HG02642 (cell line): ENCODE measurements at regions not wholly inside any gene's neighbourhood (a gene's known extent, or its start where the extent isn't known, plus 50 kb on each side); places are given as distances from the start of the nearest gene placed in this dataset.

Experiments
- ATAC-seq: cut with Tn5 transposase; IDR thresholded peaks from one replicate; pipeline ENCODE4 v1.9.1; 2021; ENCODE audit warnings: mild to moderate bottlenecking; ENCODE audit not compliant: unreplicated experiment, poor library complexity

GRCh38 chr17:36750316-36750885 is 149.0 kb downstream of the MRM1 start:
- ATAC-seq, result no peak

GRCh38 chr17:36752096-36752888 is 150.9 kb downstream of the MRM1 start:
- no peak for ATAC-seq

- no peak for ATAC-seq
Observed at GRCh38 chr17:36755586-36755985, 154.2 kb downstream of the MRM1 start.

GRCh38 chr17:36756695-36757094 is 155.3 kb downstream of the MRM1 start:
- ATAC-seq, result no peak

- no peak for ATAC-seq
Observed at GRCh38 chr17:36760425-36760824, 159.0 kb downstream of the MRM1 start.

GRCh38 chr17:36761203-36761950 is 160.0 kb downstream of the MRM1 start:
- ATAC-seq, result no peak

- no peak for ATAC-seq
Observed at GRCh38 chr17:36765436-36766043, 164.2 kb downstream of the MRM1 start.

GRCh38 chr17:36768394-36768793 is 167.0 kb downstream of the MRM1 start:
- ATAC-seq, result no peak

- ATAC-seq, result no peak
Observed at GRCh38 chr17:36773039-36773438, 164.2 kb upstream of the LHX1 start.

GRCh38 chr17:36777118-36777517 is 160.2 kb upstream of the LHX1 start:
- ATAC-seq, result no peak

- no peak for ATAC-seq
Observed at GRCh38 chr17:36778448-36778847, 158.8 kb upstream of the LHX1 start.

GRCh38 chr17:36779550-36779949 is 157.7 kb upstream of the LHX1 start:
- no peak for ATAC-seq

- no peak for ATAC-seq
Observed at GRCh38 chr17:36784633-36785032, 152.6 kb upstream of the LHX1 start.

- ATAC-seq, result no peak
Observed at GRCh38 chr17:36786867-36787266, 150.4 kb upstream of the LHX1 start.

GRCh38 chr17:36791150-36791941 is 145.9 kb upstream of the LHX1 start:
- no peak for ATAC-seq

- no peak for ATAC-seq
Observed at GRCh38 chr17:36791942-36792475, 145.3 kb upstream of the LHX1 start.

GRCh38 chr17:36792849-36793248 is 144.4 kb upstream of the LHX1 start:
- no peak for ATAC-seq

GRCh38 chr17:36793976-36794375 is 143.3 kb upstream of the LHX1 start:
- ATAC-seq, result no peak

- ATAC-seq, result no peak
Observed at GRCh38 chr17:36807496-36808179, 129.6 kb upstream of the LHX1 start.
